ENCODE measurements at regions not wholly inside any gene's neighbourhood (a gene's known extent, or its start where the extent isn't known, plus 50 kb on each side); places are given as distances from the start of the nearest gene placed in this dataset.

DNA sequence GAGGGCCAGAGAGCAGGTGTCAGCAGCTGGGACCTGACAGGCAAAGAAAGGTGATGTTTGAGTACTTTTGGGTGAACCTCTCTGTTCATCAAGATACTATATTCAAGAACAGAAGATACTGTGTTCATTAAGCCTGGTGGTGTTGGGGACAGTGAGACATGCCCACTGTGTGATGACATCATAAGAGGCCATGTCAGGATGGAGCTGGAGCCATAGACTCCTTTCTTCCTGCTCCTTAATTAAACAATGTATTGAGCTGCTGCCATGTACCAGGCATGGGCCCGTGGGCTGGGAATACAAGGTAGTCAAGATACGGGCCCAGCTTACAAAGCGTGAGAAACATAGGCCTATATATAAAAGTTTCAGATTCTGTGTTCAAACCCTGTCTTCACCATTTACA is 435.4 kb downstream of the RPS6KC1 start:
- no peak for DNase-seq
- no peak overlapping the region for H3K27ac ChIP-seq
- no peak overlapping the region for H3K4me3 ChIP-seq (ENCODE audit: low read depth, low read length)
- H3K36me3 ChIP-seq: no peaks in the 10 kb centered on the region
- no peaks in the 10 kb centered on the region for H3K9me3 ChIP-seq (ENCODE audit: severe bottlenecking)
- no peak for TF ChIP-seq CTCF (IDR thresholded peaks at IDR 0.05; ENCODE audit: low read depth, low read length)
- no peaks in the 10 kb centered on the region for H3K27me3 ChIP-seq (ENCODE audit: insufficient read depth, low read depth, severe bottlenecking)

DNA sequence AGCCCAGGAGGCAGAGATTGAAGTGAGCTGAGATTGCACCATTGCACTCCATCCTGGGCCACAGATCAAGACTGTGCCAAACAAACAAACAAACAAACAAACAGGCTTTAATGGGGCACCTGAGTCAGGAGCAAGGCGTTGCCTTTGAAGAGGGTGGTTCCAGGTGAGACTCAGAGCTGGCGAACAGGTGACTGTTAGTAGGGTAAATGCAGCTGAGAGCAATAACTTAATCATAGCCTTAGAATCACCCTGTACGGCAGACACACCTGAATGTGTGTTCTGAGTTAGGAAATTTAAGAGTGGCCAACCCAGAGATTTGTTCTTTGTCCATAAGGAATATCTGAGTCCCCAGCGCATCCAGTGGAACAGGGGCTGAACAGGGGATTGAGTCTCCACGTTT is 440.4 kb downstream of the RPS6KC1 start:
- no peak for TF ChIP-seq CTCF (IDR thresholded peaks at IDR 0.05; ENCODE audit: low read depth, low read length)
- Histone ChIP-seq H3K27ac (no peak overlapping the region), H3K9me3 (ENCODE audit: severe bottlenecking) (no peaks in the 10 kb centered on the region), H3K36me3 (no peaks in the 10 kb centered on the region), H3K4me3 (ENCODE audit: low read depth, low read length) (no peak overlapping the region), H3K27me3 (ENCODE audit: insufficient read depth, low read depth, severe bottlenecking) (no peaks in the 10 kb centered on the region)
- DNase-seq: no peak

DNA sequence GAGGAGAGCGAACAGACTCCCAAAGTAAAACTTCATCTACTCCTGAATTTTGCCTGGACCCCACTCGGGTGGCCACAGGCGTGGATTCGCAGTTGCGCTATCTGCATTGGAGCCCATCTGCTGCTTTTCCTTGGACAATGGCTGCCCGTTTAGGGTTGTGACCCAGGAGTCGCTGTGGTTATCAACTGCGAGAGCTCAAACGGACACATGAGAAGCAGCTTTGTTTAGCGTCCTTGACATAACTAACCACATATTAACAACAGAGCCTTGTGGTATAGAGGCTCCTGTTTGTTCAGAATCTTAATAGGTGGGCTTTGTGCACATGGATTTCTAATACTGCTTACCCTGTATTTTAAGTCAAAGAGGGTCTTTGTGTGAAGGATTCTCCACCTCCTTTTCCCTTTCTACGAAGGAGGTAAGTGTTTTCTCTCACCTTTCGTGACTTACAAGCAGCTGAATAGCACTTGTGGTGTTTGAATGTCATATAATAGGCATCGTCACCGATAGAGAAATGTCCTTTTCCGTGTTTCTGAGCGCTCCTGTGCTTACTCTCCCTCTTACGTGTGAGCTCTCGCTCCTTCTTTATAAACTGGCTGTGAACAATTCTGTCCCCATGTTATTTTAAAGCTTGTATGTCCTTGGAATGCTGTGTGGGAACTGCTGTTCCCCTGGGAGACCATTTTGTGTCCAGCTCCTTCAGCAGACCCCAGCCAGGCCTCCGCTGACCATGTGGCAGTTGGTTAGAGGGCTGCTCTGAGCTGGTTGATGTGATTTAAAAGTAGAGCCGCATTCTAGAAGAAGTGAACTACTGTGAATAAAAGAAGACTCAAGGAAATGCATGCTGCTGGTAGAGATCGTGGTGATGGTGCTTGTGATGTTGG is 441.4 kb downstream of the RPS6KC1 start:
- Histone ChIP-seq H3K9me3 (ENCODE audit: severe bottlenecking) (no peaks in the 10 kb centered on the region), H3K27ac (no peak overlapping the region), H3K36me3 (no peaks in the 10 kb centered on the region), H3K4me3 (ENCODE audit: low read depth, low read length) (no peak overlapping the region), H3K27me3 (ENCODE audit: insufficient read depth, low read depth, severe bottlenecking) (no peaks in the 10 kb centered on the region)
- TF ChIP-seq CTCF (IDR thresholded peaks at IDR 0.05; ENCODE audit: low read depth, low read length): no peak
- DNase-seq: no peak

- no peak overlapping the region for H3K27ac ChIP-seq
- no peak overlapping the region for H3K4me3 ChIP-seq (ENCODE audit: low read depth, low read length)
- TF ChIP-seq CTCF (IDR thresholded peaks at IDR 0.05; ENCODE audit: low read depth, low read length): no peak
- no peaks in the 10 kb centered on the region for H3K27me3 ChIP-seq (ENCODE audit: insufficient read depth, low read depth, severe bottlenecking)
- no peaks in the 10 kb centered on the region for H3K9me3 ChIP-seq (ENCODE audit: severe bottlenecking)
- no peak for DNase-seq
- H3K36me3 ChIP-seq: no peaks in the 10 kb centered on the region
These were observed 448.4 kb downstream of the RPS6KC1 start for GRCh38 chr1:213499444-213499843.

DNA sequence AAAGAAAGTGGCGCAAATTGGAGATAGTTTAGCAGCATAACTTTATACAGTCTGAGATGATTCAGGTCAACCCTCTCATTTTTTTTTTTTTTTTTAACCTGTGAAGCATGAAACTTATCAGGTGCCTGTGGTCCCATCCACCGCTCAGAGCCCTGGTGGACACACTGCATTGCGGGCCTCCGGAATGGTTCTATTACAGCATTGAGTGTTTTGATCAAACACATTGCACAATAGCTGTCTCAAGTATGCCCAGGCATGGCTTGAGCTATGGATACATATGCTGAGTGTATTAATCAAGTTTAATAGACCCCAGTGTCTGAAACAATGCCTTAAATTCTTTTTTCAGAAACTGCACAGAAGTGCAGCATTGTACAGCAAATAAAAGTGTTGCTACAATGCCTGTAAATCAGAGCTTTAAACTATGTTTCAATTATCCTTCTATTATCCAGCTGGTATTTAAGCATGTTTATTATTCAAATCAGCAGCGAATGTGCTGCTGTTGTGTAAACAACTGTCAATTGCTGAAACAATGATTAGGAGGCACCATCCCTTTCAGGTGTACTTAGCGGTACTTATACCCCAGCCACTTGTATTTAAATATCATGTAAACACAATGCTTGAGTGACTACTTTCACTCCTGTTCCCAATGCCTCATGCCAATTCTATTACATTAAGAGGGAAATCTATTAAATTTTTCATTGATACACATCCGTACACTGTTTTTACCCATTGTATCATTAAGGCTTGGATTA is 456.6 kb downstream of the RPS6KC1 start:
- Histone ChIP-seq H3K9me3 (ENCODE audit: severe bottlenecking) (no peaks in the 10 kb centered on the region), H3K27me3 (ENCODE audit: insufficient read depth, low read depth, severe bottlenecking) (no peaks in the 10 kb centered on the region), H3K36me3 (no peaks in the 10 kb centered on the region), H3K27ac (no peak overlapping the region), H3K4me3 (ENCODE audit: low read depth, low read length) (no peak overlapping the region)
- no peak for DNase-seq
- no peak for TF ChIP-seq CTCF (IDR thresholded peaks at IDR 0.05; ENCODE audit: low read depth, low read length)
